Neuronal stem cell (in vitro differentiated cells): ENCODE measurements at regions not wholly inside any gene's neighbourhood (a gene's known extent, or its start where the extent isn't known, plus 50 kb on each side); places are given as distances from the start of the nearest gene placed in this dataset.

Source experiments
- DNase-seq: peaks from one replicate; pipeline ENCODE4 v3.0.0-alpha.2; 2013; ENCODE audit warnings: low spot score
- H2AFZ ChIP-seq: one replicate; pipeline ENCODE4 v1.6.1; 2013; ENCODE audit warnings: mild to moderate bottlenecking, low read length, inconsistent platforms
- H2AK5ac ChIP-seq: 2 replicates; pipeline ENCODE4 v1.6.1; 2013; ENCODE audit warnings: low read depth, mild to moderate bottlenecking, inconsistent platforms, low read length, moderate library complexity, mixed read lengths
- H2BK120ac ChIP-seq: 2 replicates; pipeline ENCODE4 v1.6.1; 2013; ENCODE audit warnings: low read depth, mild to moderate bottlenecking, inconsistent platforms, low read length, moderate library complexity, mixed read lengths
- H2BK12ac ChIP-seq: one replicate; pipeline ENCODE4 v1.6.1; 2013; ENCODE audit warnings: low read length, inconsistent platforms
- H2BK15ac ChIP-seq: 2 replicates; pipeline ENCODE4 v1.6.1; 2013; ENCODE audit warnings: mild to moderate bottlenecking, low read length, inconsistent platforms, mixed read lengths
- H2BK5ac ChIP-seq: one replicate; pipeline ENCODE4 v1.6.1; 2013; ENCODE audit warnings: inconsistent platforms, mild to moderate bottlenecking, low read length, moderate library complexity
- H3K14ac ChIP-seq: one replicate; pipeline ENCODE4 v1.6.1; 2013; ENCODE audit warnings: low read length, inconsistent platforms
- H3K18ac ChIP-seq: 2 replicates; pipeline ENCODE4 v1.6.1; 2013; ENCODE audit warnings: low read length, inconsistent platforms
- H3K23ac ChIP-seq: 2 replicates; pipeline ENCODE4 v1.6.1; 2013; ENCODE audit warnings: low read depth, mild to moderate bottlenecking, mixed read lengths, low read length, inconsistent platforms; ENCODE audit not compliant: poor library complexity
- H3K27ac ChIP-seq: replicated peaks from 3 replicates; pipeline ENCODE4 v1.5.1; 2013; ENCODE audit warnings: low read length, inconsistent platforms
- H3K27me3 ChIP-seq, 3 experiments: 2 replicates each; pipeline ENCODE4 v1.6.1; 2013; ENCODE audit warnings: low read length in 3 of 3, mild to moderate bottlenecking in 2 of 3, inconsistent platforms in 1 of 3, low read depth in 1 of 3, mixed read lengths in 1 of 3, moderate library complexity in 1 of 3; ENCODE audit not compliant: control insufficient read depth in 3 of 3, insufficient read depth in 3 of 3
- H3K36me3 ChIP-seq, 2 donors: replicated peaks in 1 of 2; 2 replicates each; pipeline ENCODE4 v1.6.1; 2013; ENCODE audit warnings: low read length in 2 of 2; ENCODE audit not compliant: control insufficient read depth in 2 of 2, insufficient read depth in 2 of 2
- H3K4ac ChIP-seq: 2 replicates; pipeline ENCODE4 v1.6.1; 2013; ENCODE audit warnings: inconsistent platforms, mild to moderate bottlenecking, low read length, moderate library complexity
- H3K4me1 ChIP-seq, 2 donors: 1 replicate in 1 of 2; 2 replicates in 1 of 2; pipeline ENCODE4 v1.6.1; 2013; ENCODE audit warnings: low read length in 2 of 2, low read depth in 1 of 2; ENCODE audit not compliant: control insufficient read depth in 2 of 2, insufficient read depth in 1 of 2
- H3K4me2 ChIP-seq: one replicate; pipeline ENCODE4 v1.6.1; 2013; ENCODE audit warnings: mild to moderate bottlenecking, low read length, inconsistent platforms; ENCODE audit not compliant: insufficient read depth, poor library complexity, severe bottlenecking
- H3K4me3 ChIP-seq, 2 donors: 2 replicates each; pipeline ENCODE4 v1.5.1; 2013; ENCODE audit warnings: low read length in 2 of 2, mild to moderate bottlenecking in 2 of 2, inconsistent platforms in 1 of 2, moderate library complexity in 1 of 2
- H3K79me1 ChIP-seq: one replicate; pipeline ENCODE4 v1.6.1; 2013; ENCODE audit warnings: low read depth, mild to moderate bottlenecking, inconsistent platforms, low read length, moderate library complexity
- H3K9ac ChIP-seq: one replicate; pipeline ENCODE4 v1.6.1; 2013; ENCODE audit warnings: mild to moderate bottlenecking, low read depth, low read length, inconsistent platforms; ENCODE audit not compliant: poor library complexity
- H3K9me3 ChIP-seq, 2 donors: replicated peaks in 1 of 2; 2 replicates each; pipeline versions ENCODE3 to v1.6.1; 2013; ENCODE audit warnings: low read length in 2 of 2, mild to moderate bottlenecking in 2 of 2, inconsistent platforms in 1 of 2, low read depth in 1 of 2, mixed read lengths in 1 of 2, moderate library complexity in 1 of 2; ENCODE audit not compliant: control insufficient read depth in 2 of 2, insufficient read depth in 1 of 2
- H4K8ac ChIP-seq: one replicate; pipeline ENCODE4 v1.6.1; 2013; ENCODE audit warnings: low read depth, mild to moderate bottlenecking, inconsistent platforms, low read length, moderate library complexity
- H4K91ac ChIP-seq: one replicate; pipeline ENCODE4 v1.6.1; 2013; ENCODE audit warnings: low read length, low read depth, mild to moderate bottlenecking, inconsistent platforms; ENCODE audit not compliant: poor library complexity
- WGBS, 2 donors: extraction: QIAGEN DNeasy Blood & Tissue Kit; methylation state at CpG; one replicate each; pipeline ENCODE4 v1.1.7; 2013; ENCODE audit warnings: missing lambda C conversion rate in 2 of 2, mixed read lengths in 1 of 2; ENCODE audit not compliant: insufficient read length in 2 of 2, insufficient replicate concordance in 1 of 2; ENCODE audit errors: extremely low coverage in 2 of 2; 5-methylcytosine and 5-hydroxymethylcytosine counted together

DNA sequence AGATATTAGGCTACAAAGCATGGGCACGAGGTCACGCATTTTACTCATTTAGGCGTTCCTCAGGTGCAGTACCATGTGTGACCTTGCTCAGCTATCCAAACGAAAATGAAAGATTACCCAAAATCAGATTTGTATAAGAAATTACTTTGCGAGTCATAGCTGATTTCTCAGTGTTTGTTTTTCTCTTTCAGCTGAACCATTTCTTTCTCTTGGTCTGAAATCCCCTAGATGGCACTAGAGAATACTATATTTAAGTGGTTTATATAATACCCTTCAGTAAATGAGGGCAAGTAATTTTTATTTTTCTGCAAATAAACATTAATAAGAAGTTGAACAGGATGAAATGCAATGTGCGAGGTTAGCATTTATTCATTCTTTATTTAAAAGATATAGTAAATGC is 496.6 kb downstream of the STIM2 start:
- no peak for DNase-seq
- no peak overlapping the region for H3K23ac ChIP-seq

DNA sequence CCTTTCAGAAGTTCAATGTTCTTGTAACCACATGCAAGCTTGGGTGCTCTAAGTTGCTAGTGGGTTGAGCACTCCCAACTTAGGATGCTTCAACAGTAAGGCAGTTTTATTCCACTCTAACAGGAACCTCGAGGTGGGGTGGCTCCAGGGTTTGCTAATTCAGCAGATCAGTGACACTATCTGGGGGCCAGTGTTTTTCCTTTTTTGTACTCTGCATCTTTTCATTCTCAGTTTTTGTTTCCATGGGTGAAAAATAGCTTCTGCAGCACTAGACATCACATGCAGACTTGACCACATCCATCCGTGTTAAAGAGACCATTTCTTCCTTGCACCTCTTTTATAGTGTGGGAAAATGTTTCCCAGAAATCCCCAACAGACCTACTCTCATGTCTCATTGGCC is 497.6 kb downstream of the STIM2 start:
- Histone ChIP-seq H3K9ac (no peak overlapping the region), H2BK15ac (no peak overlapping the region), H3K79me1 (no peaks in the 10 kb centered on the region), H3K27me3 (no peaks in the 10 kb centered on the region), H3K9me3 (no peaks in the 10 kb centered on the region), H2BK5ac (no peak overlapping the region), H2AK5ac (no peak overlapping the region), H3K36me3 (no peaks in the 10 kb centered on the region), H3K4me1 (peaks cover 12% of the 10 kb centered on the region in 2 donors), H2BK12ac (no peak overlapping the region), H3K14ac (no peak overlapping the region), H2BK120ac (no peak overlapping the region), H3K27ac (no peak overlapping the region), H3K18ac (no peak overlapping the region), H3K4me3 (no peak overlapping the region), H3K4me2 (no peak overlapping the region), H4K8ac (no peak overlapping the region), H2AFZ (no peak overlapping the region), H3K23ac (no peak overlapping the region), H3K4ac (no peak overlapping the region), H4K91ac (no peak overlapping the region)
- no peak for DNase-seq
- no CpG with 5 or more reads among the region's 2 CpGs for WGBS, 2 donors

More for the DNA sequence above, 496.6 kb downstream of the STIM2 start:
- no peaks in the 10 kb centered on the region for H3K27me3 ChIP-seq
- no peak overlapping the region for H2BK5ac ChIP-seq
- no peak overlapping the region for H4K8ac ChIP-seq
- no peak overlapping the region for H3K27ac ChIP-seq
- peaks cover 11 to 12% of the 10 kb centered on the region in 2 donors for H3K4me1 ChIP-seq
- no peak overlapping the region for H2BK15ac ChIP-seq
- no peak overlapping the region for H3K4me3 ChIP-seq
- H2AK5ac ChIP-seq, result no peak overlapping the region
- H2AFZ ChIP-seq, result no peak overlapping the region
- H3K4ac ChIP-seq, result no peak overlapping the region
- no peaks in the 10 kb centered on the region for H3K79me1 ChIP-seq
- WGBS, 2 donors, result no CpG with 5 or more reads among the region's 6 CpGs
- no peak overlapping the region for H4K91ac ChIP-seq
- no peak overlapping the region for H3K14ac ChIP-seq
- H2BK12ac ChIP-seq, result no peak overlapping the region
- no peak overlapping the region for H3K4me2 ChIP-seq
- no peak overlapping the region for H2BK120ac ChIP-seq
- no peak overlapping the region for H3K18ac ChIP-seq
- no peak overlapping the region for H3K9ac ChIP-seq
- no peaks in the 10 kb centered on the region for H3K9me3 ChIP-seq
- no peaks in the 10 kb centered on the region for H3K36me3 ChIP-seq

DNA sequence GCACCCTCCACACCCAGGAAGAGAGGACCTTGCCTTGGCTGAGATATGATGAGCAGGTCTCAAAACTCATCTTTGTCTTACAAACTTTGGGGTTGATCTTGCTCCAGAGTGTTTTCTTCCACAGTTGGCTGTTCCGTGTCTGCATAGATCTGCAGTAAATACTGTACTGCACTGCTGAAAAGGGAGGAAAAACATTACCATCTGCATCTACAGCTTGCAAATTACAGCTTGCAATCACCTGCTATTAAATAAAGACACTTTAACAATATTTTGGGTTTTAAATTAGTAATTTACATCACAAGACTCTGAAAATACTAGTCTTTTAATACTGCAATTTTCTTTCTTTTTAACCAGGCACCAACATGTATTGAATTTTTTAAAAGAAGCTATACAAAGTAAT is 499.5 kb downstream of the STIM2 start:
- peak overlapping the region; percentile 89 for H3K27ac ChIP-seq
- H3K4me2 ChIP-seq, result no peak overlapping the region
- peak overlapping the region; percentile 2 for H2BK12ac ChIP-seq
- H3K14ac ChIP-seq, result no peak overlapping the region
- no peak overlapping the region for H2BK15ac ChIP-seq
- no peak for DNase-seq
- H2BK120ac ChIP-seq, result no peak overlapping the region
- no peak overlapping the region for H2AK5ac ChIP-seq
- H2AFZ ChIP-seq, result peak overlapping the region; percentile 76
- no peak overlapping the region for H3K18ac ChIP-seq
- H3K27me3 ChIP-seq, result no peaks in the 10 kb centered on the region
- H3K36me3 ChIP-seq, result no peaks in the 10 kb centered on the region
- H3K4me3 ChIP-seq, result no peak overlapping the region
- no peak overlapping the region for H3K23ac ChIP-seq
- WGBS, 2 donors, result no CpG with 5 or more reads among the region's 1 CpG
- no peaks in the 10 kb centered on the region for H3K79me1 ChIP-seq
- H3K4ac ChIP-seq, result no peak overlapping the region
- peak overlapping the region; percentile 50 for H3K9ac ChIP-seq
- peaks cover 12% of the 10 kb centered on the region in 2 donors for H3K4me1 ChIP-seq
- H4K8ac ChIP-seq, result no peak overlapping the region
- no peaks in the 10 kb centered on the region for H3K9me3 ChIP-seq
- H2BK5ac ChIP-seq, result no peak overlapping the region
- no peak overlapping the region for H4K91ac ChIP-seq

DNA sequence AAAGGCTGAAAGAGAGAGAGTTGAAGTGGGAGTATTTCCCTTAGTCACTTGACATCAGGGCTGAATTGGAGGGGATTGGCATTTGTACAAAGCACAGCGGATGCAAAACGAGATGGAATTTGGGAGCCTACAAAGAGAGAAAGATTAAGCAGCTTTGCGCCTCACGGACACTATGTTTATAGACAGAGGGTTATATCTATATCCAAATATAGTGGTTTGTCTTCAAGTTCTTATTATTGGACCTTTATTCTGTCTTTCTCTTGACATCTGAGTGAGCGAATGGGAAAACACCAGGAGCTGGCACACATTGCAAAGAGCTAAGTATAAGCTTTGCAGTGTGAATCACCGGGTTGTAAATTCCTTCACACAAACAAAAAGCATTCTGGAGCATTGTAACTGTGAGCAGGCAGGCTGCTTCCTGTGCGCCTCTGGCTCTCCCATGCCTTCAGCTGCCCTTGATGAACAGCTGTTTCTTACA is 500.2 kb downstream of the STIM2 start:
- Histone ChIP-seq H3K4me2 (no peak overlapping the region), H3K4me3 (peak overlapping the region in 1 of 2 donors; percentile 15)

More for the DNA sequence above, 500.2 kb downstream of the STIM2 start:
- Histone ChIP-seq H3K4ac (no peak overlapping the region), H2AK5ac (no peak overlapping the region), H3K14ac (no peak overlapping the region), H2BK15ac (no peak overlapping the region), H2AFZ (peak overlapping the region; percentile 76), H2BK5ac (no peak overlapping the region), H3K4me1 (peaks cover 12% of the 10 kb centered on the region in 2 donors), H4K91ac (no peak overlapping the region), H3K36me3 (no peaks in the 10 kb centered on the region), H3K9ac (no peak overlapping the region), H3K9me3 (no peaks in the 10 kb centered on the region), H3K23ac (no peak overlapping the region), H2BK12ac (no peak overlapping the region), H3K18ac (no peak overlapping the region), H4K8ac (no peak overlapping the region), H3K79me1 (no peaks in the 10 kb centered on the region), H3K27ac (peak overlapping the region; percentile 89), H2BK120ac (no peak overlapping the region), H3K27me3 (no peaks in the 10 kb centered on the region)
- no CpG with 5 or more reads among the region's 7 CpGs for WGBS, 2 donors
- peak; percentile 60 for DNase-seq
